ENCODE measurements at regions not wholly inside any gene's neighbourhood (a gene's known extent, or its start where the extent isn't known, plus 50 kb on each side); places are given as distances from the start of the nearest gene placed in this dataset.

GRCh38 chr2:144133936-144134665, 385.8 kb downstream of the ZEB2 start:
- no peaks in the 10 kb centered on the region for H3K4me1 Mint-ChIP-seq

GRCh38 chr2:144132357-144132756, 387.6 kb downstream of the ZEB2 start:
- H3K4me3 Mint-ChIP-seq, result no peak overlapping the region
- ATAC-seq (no peak), DNase-seq (no peak)
- H3K27me3 ChIP-seq (ENCODE audit: control insufficient read depth, insufficient read depth, low read length), result no peaks in the 10 kb centered on the region
- no peak overlapping the region for H3K27ac Mint-ChIP-seq
- WGBS (ENCODE audit: insufficient coverage), result 100% methylated on average over 1 of the region's 2 CpGs
- H3K9me3 ChIP-seq (ENCODE audit: control insufficient read depth, insufficient read depth, low read length), result no peaks in the 10 kb centered on the region
- H3K4me3 ChIP-seq (ENCODE audit: low read length), result no peak overlapping the region
- H3K4me1 ChIP-seq (ENCODE audit: control insufficient read depth, insufficient read depth, low read length), result no peaks in the 10 kb centered on the region
- no peaks in the 10 kb centered on the region for H3K36me3 Mint-ChIP-seq
- TF ChIP-seq CTCF (IDR thresholded peaks at IDR 0.05), result no peak
- no peaks in the 10 kb centered on the region for H3K36me3 ChIP-seq (ENCODE audit: control insufficient read depth, insufficient read depth, low read length)
- no peak overlapping the region for H3K27ac ChIP-seq (ENCODE audit: low read length)
- H3K27me3 Mint-ChIP-seq (ENCODE audit: low read depth in 2 of 2), result no peaks in the 10 kb centered on the region
- H3K4me1 Mint-ChIP-seq, result no peaks in the 10 kb centered on the region
- intact Hi-C loops (cut with micrococcal nuclease), result no loop called here
- no peaks in the 10 kb centered on the region for H3K9me3 Mint-ChIP-seq

More at GRCh38 chr2:144133936-144134665, 385.8 kb downstream of the ZEB2 start:
- Mint-ChIP-seq H3K27ac (no peak overlapping the region), H3K4me3 (no peak overlapping the region), H3K9me3 (no peaks in the 10 kb centered on the region), H3K27me3 (ENCODE audit: low read depth in 2 of 2) (no peaks in the 10 kb centered on the region), H3K36me3 (no peaks in the 10 kb centered on the region)
- Histone ChIP-seq H3K9me3 (ENCODE audit: control insufficient read depth, insufficient read depth, low read length) (no peaks in the 10 kb centered on the region), H3K27me3 (ENCODE audit: control insufficient read depth, insufficient read depth, low read length) (no peaks in the 10 kb centered on the region), H3K4me1 (ENCODE audit: control insufficient read depth, insufficient read depth, low read length) (no peaks in the 10 kb centered on the region), H3K4me3 (ENCODE audit: low read length) (no peak overlapping the region), H3K27ac (ENCODE audit: low read length) (no peak overlapping the region), H3K36me3 (ENCODE audit: control insufficient read depth, insufficient read depth, low read length) (no peaks in the 10 kb centered on the region)
- WGBS (ENCODE audit: insufficient coverage), result 63% methylated on average over 3 of the region's 7 CpGs
- ATAC-seq (no peak), DNase-seq (no peak)
- no peak for TF ChIP-seq CTCF (IDR thresholded peaks at IDR 0.05)
- intact Hi-C loops (cut with micrococcal nuclease), result no loop called here

- no peaks in the 10 kb centered on the region for H3K36me3 Mint-ChIP-seq
- H3K27ac Mint-ChIP-seq, result no peak overlapping the region
- Histone ChIP-seq H3K4me3 (ENCODE audit: low read length) (no peak overlapping the region), H3K9me3 (ENCODE audit: control insufficient read depth, insufficient read depth, low read length) (no peaks in the 10 kb centered on the region), H3K4me1 (ENCODE audit: control insufficient read depth, insufficient read depth, low read length) (no peaks in the 10 kb centered on the region), H3K27ac (ENCODE audit: low read length) (no peak overlapping the region), H3K36me3 (ENCODE audit: control insufficient read depth, insufficient read depth, low read length) (no peaks in the 10 kb centered on the region), H3K27me3 (ENCODE audit: control insufficient read depth, insufficient read depth, low read length) (no peaks in the 10 kb centered on the region)
- H3K4me1 Mint-ChIP-seq, result no peaks in the 10 kb centered on the region
- DNase-seq (no peak), ATAC-seq (no peak)
- H3K27me3 Mint-ChIP-seq (ENCODE audit: low read depth in 2 of 2), result no peaks in the 10 kb centered on the region
- WGBS (ENCODE audit: insufficient coverage), result 82% methylated on average over 5 of the region's 5 CpGs
- no peak overlapping the region for H3K4me3 Mint-ChIP-seq
- H3K9me3 Mint-ChIP-seq, result no peaks in the 10 kb centered on the region
- intact Hi-C loops (cut with micrococcal nuclease), result no loop called here
- no peak for TF ChIP-seq CTCF (IDR thresholded peaks at IDR 0.05)
Observed at GRCh38 chr2:144131042-144131441, 388.9 kb downstream of the ZEB2 start.

GRCh38 chr2:144130551-144130950, 389.4 kb downstream of the ZEB2 start:
- no peak for DNase-seq
- no peaks in the 10 kb centered on the region for H3K27me3 ChIP-seq (ENCODE audit: control insufficient read depth, insufficient read depth, low read length)
- no peaks in the 10 kb centered on the region for H3K9me3 ChIP-seq (ENCODE audit: control insufficient read depth, insufficient read depth, low read length)
- no peaks in the 10 kb centered on the region for H3K9me3 Mint-ChIP-seq
- intact Hi-C loops (cut with micrococcal nuclease), result no loop called here
- H3K36me3 Mint-ChIP-seq, result no peaks in the 10 kb centered on the region
- H3K27ac ChIP-seq (ENCODE audit: low read length), result no peak overlapping the region
- no peak overlapping the region for H3K4me3 Mint-ChIP-seq
- no peak for TF ChIP-seq CTCF (IDR thresholded peaks at IDR 0.05)
- no peak for ATAC-seq
- no peak overlapping the region for H3K4me3 ChIP-seq (ENCODE audit: low read length)
- no peak overlapping the region for H3K27ac Mint-ChIP-seq
- no peaks in the 10 kb centered on the region for H3K4me1 Mint-ChIP-seq
- H3K4me1 ChIP-seq (ENCODE audit: control insufficient read depth, insufficient read depth, low read length), result no peaks in the 10 kb centered on the region
- H3K36me3 ChIP-seq (ENCODE audit: control insufficient read depth, insufficient read depth, low read length), result no peaks in the 10 kb centered on the region
- H3K27me3 Mint-ChIP-seq (ENCODE audit: low read depth in 2 of 2), result no peaks in the 10 kb centered on the region

Measured in natural killer cell (primary cell).